IMR-90 (cell line): ENCODE measurements at regions not wholly inside any gene's neighbourhood (a gene's known extent, or its start where the extent isn't known, plus 50 kb on each side); places are given as distances from the start of the nearest gene placed in this dataset.

Source experiments
- BHLHE40 ChIP-seq: fragments of 150-350 bp; IDR thresholded peaks from 2 replicates; pipeline ENCODE4 v1.6.1; 2016; ENCODE audit warnings: mild to moderate bottlenecking, low read depth, low read length
- CEBPB ChIP-seq: IDR thresholded peaks from 2 replicates; pipeline ENCODE4 v1.6.1; 2012; ENCODE audit warnings: low read depth, low read length, improper control_type of control experiment
- CTCF ChIP-seq: conservative IDR thresholded peaks from 2 replicates; pipeline ENCODE4 v1.5.1; 2012; ENCODE audit warnings: mild to moderate bottlenecking, low read depth, low read length, improper control_type of control experiment
- ELK1 ChIP-seq: fragments of 150-350 bp; IDR thresholded peaks from 2 replicates; pipeline ENCODE4 v1.6.1; 2016; ENCODE audit warnings: low read depth, mild to moderate bottlenecking, low read length, moderate library complexity, borderline replicate concordance
- FOS ChIP-seq: fragments of 150-350 bp; IDR thresholded peaks from 2 replicates; pipeline ENCODE4 v1.6.1; 2016; ENCODE audit warnings: low read depth, low read length
- MAZ ChIP-seq: IDR thresholded peaks from 2 replicates; pipeline ENCODE4 v1.6.1; 2012; ENCODE audit warnings: low read depth, mild to moderate bottlenecking, low read length, improper control_type of control experiment, moderate library complexity, borderline replicate concordance
- MXI1 ChIP-seq: IDR thresholded peaks from 2 replicates; pipeline ENCODE4 v1.6.1; 2012; ENCODE audit warnings: low read depth, mild to moderate bottlenecking, low read length, moderate library complexity, borderline replicate concordance
- NFE2L2 ChIP-seq: fragments of 150-350 bp; IDR thresholded peaks from 2 replicates; pipeline ENCODE4 v1.6.1; 2016; ENCODE audit warnings: low read depth, mild to moderate bottlenecking, low read length
- POLR2A ChIP-seq: IDR thresholded peaks from 2 replicates; pipeline ENCODE4 v1.6.1; 2012; ENCODE audit warnings: mild to moderate bottlenecking, low read depth, low read length
- RAD21 ChIP-seq: IDR thresholded peaks from 2 replicates; pipeline ENCODE4 v1.6.1; 2012; ENCODE audit warnings: low read length, improper control_type of control experiment
- RCOR1 ChIP-seq: IDR thresholded peaks from 2 replicates; pipeline ENCODE4 v1.6.1; 2012; ENCODE audit warnings: mild to moderate bottlenecking, low read length, improper control_type of control experiment; ENCODE audit not compliant: insufficient replicate concordance
- RFX5 ChIP-seq: IDR thresholded peaks from 2 replicates; pipeline ENCODE4 v1.8.0; 2012; ENCODE audit warnings: low read depth, mild to moderate bottlenecking, low read length, moderate library complexity
- SMC3 ChIP-seq: fragments of 150-350 bp; IDR thresholded peaks from 2 replicates; pipeline ENCODE4 v1.6.1; 2016; ENCODE audit warnings: low read depth, mild to moderate bottlenecking, antibody characterized with exemption, low read length, moderate library complexity

- TF ChIP-seq CTCF = no peak
- no peak for TF ChIP-seq FOS
- no peak for TF ChIP-seq POLR2A
- no peak for TF ChIP-seq CEBPB
- TF ChIP-seq ELK1 = no peak
- TF ChIP-seq SMC3 = no peak
- TF ChIP-seq RFX5 = no peak
- TF ChIP-seq RAD21 = no peak
- TF ChIP-seq MXI1 = no peak
- no peak for TF ChIP-seq RCOR1
- no peak for TF ChIP-seq BHLHE40
- no peak for TF ChIP-seq MAZ
- TF ChIP-seq NFE2L2 = no peak
Observed at GRCh38 chr6:135129136-135129856, 51.8 kb upstream of the MYB start.
